Epidermal melanocyte (primary cell): ENCODE measurements at regions not wholly inside any gene's neighbourhood (a gene's known extent, or its start where the extent isn't known, plus 50 kb on each side); places are given as distances from the start of the nearest gene placed in this dataset.

Source experiments
- DNase-seq: peaks from one replicate; pipeline ENCODE4 v3.0.0; 2011; ENCODE audit warnings: low spot score; ENCODE audit not compliant: insufficient read length

DNA sequence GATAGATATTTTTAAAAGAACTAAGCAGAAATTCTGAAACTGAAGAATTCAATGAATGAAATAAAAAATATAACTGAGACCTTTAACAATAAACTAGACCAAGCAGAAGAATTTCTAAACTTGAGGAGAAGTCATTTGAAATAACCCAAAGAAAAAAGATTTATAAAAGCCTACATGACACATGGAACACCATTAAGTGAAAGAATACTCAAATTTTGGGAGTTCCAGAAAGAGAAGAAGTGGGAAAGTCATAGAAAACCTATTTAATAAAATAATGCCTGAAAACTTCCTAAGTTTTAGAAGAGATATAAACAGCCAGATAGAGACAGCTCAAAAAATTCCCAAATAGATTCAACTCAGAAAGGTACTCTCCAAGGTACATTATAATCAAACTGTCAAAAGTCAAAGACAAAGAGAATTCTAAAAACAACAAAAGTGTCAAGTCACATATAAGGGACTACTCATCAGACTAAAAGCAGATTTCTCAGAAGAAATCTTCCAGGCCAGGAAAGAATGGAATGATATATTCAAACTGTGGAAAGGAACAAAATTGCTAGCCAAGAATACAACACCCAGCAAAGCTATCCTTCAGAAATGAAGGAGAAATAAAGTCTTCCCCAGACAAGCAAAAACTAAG, 72.9 kb upstream of the GNAZ start:
- no peak for DNase-seq

DNA sequence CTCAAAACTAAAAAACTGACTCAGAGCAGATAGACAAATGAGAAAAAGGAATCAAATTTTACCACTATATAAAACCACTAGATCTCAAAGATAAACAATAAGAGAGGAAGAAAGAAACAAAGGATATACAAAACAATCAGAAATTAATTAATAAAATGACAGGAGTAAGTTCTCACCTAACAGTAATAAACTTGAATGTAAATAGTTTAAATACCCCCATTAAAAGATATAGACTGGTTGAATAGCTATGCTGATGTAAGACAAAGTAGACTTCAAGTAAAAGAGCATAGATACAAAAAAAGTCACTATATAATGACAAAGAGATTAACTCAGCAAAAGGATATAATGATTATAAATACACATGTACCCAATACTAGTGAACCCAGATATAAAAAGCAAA, 72.3 kb upstream of the GNAZ start:
- DNase-seq: no peak

DNA sequence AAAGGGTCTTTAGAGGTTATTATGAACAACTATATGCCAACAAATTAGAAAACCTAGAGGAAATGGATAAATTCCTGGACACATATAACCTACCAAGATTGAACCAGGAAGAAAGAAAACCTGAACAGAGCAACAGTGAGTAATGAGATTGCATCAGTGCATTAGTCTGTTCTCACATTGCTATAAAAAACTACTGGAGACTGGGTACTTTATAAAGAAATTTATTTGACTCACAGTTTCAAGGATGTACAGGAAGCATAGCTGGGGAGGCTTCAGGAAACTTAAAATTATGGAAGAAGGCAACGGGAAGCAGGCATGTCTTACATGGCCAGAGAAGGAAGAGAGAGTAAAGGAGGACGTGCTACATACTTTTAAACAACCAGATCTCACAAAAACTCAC, 70.8 kb upstream of the GNAZ start:
- DNase-seq: no peak

DNA sequence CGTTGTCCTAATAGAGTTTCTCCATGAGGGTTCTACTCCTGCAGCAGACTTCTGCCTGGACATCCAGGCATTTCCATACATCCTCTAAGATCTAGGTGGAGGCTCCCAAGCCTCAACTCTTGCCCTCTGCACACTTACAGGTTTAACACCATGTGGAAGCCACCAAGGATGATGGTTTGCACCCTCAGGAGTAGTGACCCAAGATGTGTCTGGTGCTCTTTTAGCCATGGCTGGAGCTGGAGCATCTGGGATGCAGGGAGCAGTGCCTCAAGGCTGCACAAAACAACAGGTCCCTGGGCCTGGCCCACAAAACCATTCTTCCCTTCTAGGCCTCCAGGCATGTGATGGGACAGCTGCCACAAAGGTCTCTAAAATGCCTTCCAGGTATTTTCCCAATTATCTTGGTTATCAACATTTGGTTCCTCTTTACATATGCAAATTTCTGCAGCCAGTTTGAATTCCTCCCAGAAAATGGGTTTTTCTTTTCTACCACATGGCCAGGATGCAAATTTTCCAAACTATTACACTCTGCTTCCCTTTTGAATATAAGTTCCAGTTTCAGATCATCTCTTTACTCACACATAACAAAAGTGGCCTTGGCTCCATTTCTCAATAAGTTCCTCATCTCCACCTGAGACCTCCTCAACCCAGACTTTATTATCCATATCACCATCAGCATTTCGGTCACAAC, 69.5 kb upstream of the GNAZ start:
- DNase-seq: no peak

DNA sequence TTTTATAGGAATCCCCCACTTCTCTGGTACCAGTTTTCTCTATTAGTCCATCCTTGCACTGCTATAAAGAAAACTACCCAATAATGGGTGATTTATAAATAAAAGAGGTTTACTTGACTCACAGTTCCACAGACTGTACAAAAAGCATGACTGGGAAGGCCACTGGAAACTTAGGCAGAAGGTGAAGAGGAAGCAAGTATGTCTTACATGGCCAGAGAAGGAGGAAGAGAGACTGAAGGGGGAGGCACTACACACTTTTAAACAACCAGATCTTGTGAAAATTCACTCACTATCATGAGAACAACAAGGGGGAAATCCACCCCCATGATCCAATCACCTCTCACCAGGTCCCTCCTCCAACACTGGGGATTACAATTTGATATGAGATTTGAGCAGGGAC, 68.9 kb upstream of the GNAZ start:
- no peak for DNase-seq

- DNase-seq: no peak
Measured at GRCh38 chr22:23002612-23003180, 67.6 kb upstream of the GNAZ start.

DNA sequence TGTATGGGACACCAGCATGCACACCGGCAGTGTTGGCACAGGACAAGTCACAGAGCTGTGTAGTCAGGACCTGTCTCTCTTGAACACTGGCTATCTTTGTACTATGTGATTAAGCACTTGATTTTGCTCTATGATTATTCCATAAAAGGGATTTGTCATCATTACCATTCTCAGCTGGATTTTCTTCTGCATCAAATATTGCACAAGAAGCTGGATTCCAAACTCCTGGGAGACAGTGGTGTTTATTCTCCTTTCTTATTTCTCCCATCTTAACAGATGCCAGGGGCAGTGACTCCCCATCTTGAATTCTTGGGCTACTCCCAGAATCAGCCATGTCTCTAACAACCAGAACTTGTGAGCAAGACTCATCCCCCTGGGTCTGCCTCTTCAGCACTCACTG, 62.5 kb upstream of the GNAZ start:
- no peak for DNase-seq

GRCh38 chr22:23008896-23009295, 61.4 kb upstream of the GNAZ start:
- no peak for DNase-seq
